Esophagus squamous epithelium (tissue), 5 donors: ENCODE measurements at regions not wholly inside any gene's neighbourhood (a gene's known extent, or its start where the extent isn't known, plus 50 kb on each side); places are given as distances from the start of the nearest gene placed in this dataset.
"Not testable (repeated sequence)": the region's sequence is repeated elsewhere in the genome, so short reads cannot be mapped to it uniquely, and the experiment has no call there.

Source experiments
- DNase-seq: peaks from one replicate; lab custom pipeline; 2025; lab: John Stamatoyannopoulos, UW
- H3K27ac ChIP-seq, 4 donors: fragments of 200-600 bp; sonication (generic); one replicate each; pipeline ENCODE4 v1.5.1; 2016 to 2019; ENCODE audit warnings: mild to moderate bottlenecking in 1 of 4
- H3K27me3 ChIP-seq, 4 donors: fragments of 200-600 bp; sonication (generic); 1 replicate in 3 of 4; 2 replicates in 1 of 4; pipeline versions ENCODE4 v1.5.1 to v1.6.0; 2017 to 2021; ENCODE audit warnings: antibody characterized with exemption in 1 of 4
- H3K36me3 ChIP-seq, 3 donors: fragments of 200-600 bp; sonication (generic); one replicate each; pipeline ENCODE4 v1.5.1; 2016 to 2019
- H3K4me1 ChIP-seq, 3 donors: fragments of 200-600 bp; sonication (generic); one replicate each; pipeline ENCODE4 v1.5.1; 2017 to 2019
- H3K4me3 ChIP-seq, 4 donors: fragments of 200-600 bp; sonication (generic); 1 replicate in 3 of 4; 2 replicates in 1 of 4; pipeline ENCODE4 v1.5.1; 2016 to 2019; ENCODE audit warnings: mild to moderate bottlenecking in 2 of 4, moderate library complexity in 1 of 4
- H3K9me3 ChIP-seq, 3 donors: fragments of 200-600 bp; sonication (generic); one replicate each; pipeline ENCODE4 v1.5.1; 2016 to 2019
- POLR2A ChIP-seq, 4 donors: fragments of 450-650 bp; IDR thresholded peaks; one replicate each; pipeline ENCODE4 v1.6.1; 2017; ENCODE audit warnings: antibody characterized with exemption in 4 of 4, mild to moderate bottlenecking in 4 of 4, moderate library complexity in 3 of 4
- WGBS, 2 donors: methylation state at CpG; one replicate each; pipeline ENCODE4 v1.1.5; 2018; 5-methylcytosine and 5-hydroxymethylcytosine counted together
- intact Hi-C: fragments of 100-400 bp; cut with DNase I; formaldehyde crosslinking; loops from one replicate; pipeline ENCODE4 v1.15.0; 2022
- TF ChIP-seq, protein P1 (sequence below), 6 experiments: fragments of 450-650 bp in 4 of 6; fragments of 200-600 bp in 2 of 6; sonication (generic) in 2 of 6; IDR thresholded peaks; one replicate each; pipeline ENCODE4 v1.5.1; 2016 to 2019; ENCODE audit warnings: antibody characterized with exemption in 6 of 6, mild to moderate bottlenecking in 4 of 6, moderate library complexity in 4 of 6
- donor health status: DM: yes; HTN: yes; CAD: no.

DNA sequence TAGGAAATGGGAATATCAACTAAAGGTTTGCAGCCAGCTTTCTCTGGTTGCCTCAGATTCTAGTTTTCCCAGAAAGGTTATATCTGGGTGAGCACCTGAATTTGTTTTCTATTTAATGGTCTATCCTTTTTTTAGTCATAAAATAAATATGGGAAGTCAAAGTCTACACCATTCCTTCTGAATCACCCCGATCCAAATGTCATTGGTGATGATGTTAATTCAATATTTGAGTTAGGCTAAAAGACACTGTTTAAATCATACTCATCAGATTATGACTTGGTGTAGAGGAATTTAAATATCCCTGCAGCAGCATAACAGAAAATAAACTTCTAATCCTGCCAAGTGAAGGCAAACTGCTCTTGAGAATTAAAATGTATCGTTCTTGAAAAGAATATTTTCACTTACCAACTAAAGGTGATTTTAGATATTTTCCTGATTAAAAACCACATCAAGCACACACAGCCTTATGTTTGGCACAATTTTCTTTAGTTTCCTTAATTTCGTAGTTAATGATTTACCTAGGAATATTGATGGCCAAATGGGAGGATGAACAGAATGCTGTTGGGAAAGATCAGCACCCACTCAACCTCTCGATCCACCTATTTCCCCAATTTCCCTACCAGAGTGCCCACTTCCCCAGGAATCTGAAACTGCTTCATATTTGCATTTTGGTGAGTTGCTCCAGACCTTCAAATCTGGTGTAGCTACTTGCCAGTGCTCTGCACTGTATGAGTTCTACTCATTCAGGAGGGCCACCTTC is 103.1 kb upstream of the TSLP start:
- intact Hi-C loops: no loop called here
- Histone ChIP-seq H3K4me3 (no peak overlapping the region), H3K27ac (no peak overlapping the region), H3K27me3 (no peaks in the 10 kb centered on the region), H3K4me1 (peaks cover 0 to 20% (median 9%) of the 10 kb centered on the region in 3 donors), H3K36me3 (no peaks in the 10 kb centered on the region), H3K9me3 (no peaks in the 10 kb centered on the region)
- WGBS, 2 donors: 49 to 55% methylated on average over 4 of the region's 4 CpGs
- TF ChIP-seq, protein P1, sequence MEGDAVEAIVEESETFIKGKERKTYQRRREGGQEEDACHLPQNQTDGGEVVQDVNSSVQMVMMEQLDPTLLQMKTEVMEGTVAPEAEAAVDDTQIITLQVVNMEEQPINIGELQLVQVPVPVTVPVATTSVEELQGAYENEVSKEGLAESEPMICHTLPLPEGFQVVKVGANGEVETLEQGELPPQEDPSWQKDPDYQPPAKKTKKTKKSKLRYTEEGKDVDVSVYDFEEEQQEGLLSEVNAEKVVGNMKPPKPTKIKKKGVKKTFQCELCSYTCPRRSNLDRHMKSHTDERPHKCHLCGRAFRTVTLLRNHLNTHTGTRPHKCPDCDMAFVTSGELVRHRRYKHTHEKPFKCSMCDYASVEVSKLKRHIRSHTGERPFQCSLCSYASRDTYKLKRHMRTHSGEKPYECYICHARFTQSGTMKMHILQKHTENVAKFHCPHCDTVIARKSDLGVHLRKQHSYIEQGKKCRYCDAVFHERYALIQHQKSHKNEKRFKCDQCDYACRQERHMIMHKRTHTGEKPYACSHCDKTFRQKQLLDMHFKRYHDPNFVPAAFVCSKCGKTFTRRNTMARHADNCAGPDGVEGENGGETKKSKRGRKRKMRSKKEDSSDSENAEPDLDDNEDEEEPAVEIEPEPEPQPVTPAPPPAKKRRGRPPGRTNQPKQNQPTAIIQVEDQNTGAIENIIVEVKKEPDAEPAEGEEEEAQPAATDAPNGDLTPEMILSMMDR (IDR thresholded peaks at IDR 0.05): no peak
- TF ChIP-seq POLR2A (IDR thresholded peaks at IDR 0.05): no peak
- DNase-seq: no peak

DNA sequence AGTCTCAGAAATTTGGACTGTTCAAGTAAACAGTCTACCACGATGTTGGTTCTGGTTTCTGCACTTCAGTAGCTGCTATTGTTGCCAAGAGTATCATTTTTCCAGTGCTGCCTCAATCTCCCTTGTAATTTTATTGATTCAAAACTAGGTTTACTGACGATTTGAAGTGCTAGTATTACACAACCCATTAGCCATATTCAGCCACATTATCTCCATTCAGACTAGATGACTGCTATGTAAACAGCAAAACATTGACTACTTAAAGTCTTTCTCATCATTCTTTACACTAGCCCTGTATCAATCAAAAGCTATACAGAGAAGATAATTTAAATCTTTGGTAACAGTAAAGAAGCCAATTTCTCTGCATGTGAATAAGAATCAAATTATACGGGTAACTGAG is 102.0 kb upstream of the TSLP start:
- no peak for DNase-seq
- H3K27ac ChIP-seq: no peak overlapping the region
- TF ChIP-seq POLR2A (IDR thresholded peaks at IDR 0.05): no peak
- TF ChIP-seq, protein P1 (IDR thresholded peaks at IDR 0.05): no peak
- H3K27me3 ChIP-seq: no peaks in the 10 kb centered on the region
- peaks cover 0 to 20% (median 9%) of the 10 kb centered on the region in 3 donors for H3K4me1 ChIP-seq
- 61 to 65% methylated on average over 3 of the region's 3 CpGs for WGBS, 2 donors
- H3K4me3 ChIP-seq: no peak overlapping the region
- no peaks in the 10 kb centered on the region for H3K9me3 ChIP-seq
- intact Hi-C loops: no loop called here
- no peaks in the 10 kb centered on the region for H3K36me3 ChIP-seq

DNA sequence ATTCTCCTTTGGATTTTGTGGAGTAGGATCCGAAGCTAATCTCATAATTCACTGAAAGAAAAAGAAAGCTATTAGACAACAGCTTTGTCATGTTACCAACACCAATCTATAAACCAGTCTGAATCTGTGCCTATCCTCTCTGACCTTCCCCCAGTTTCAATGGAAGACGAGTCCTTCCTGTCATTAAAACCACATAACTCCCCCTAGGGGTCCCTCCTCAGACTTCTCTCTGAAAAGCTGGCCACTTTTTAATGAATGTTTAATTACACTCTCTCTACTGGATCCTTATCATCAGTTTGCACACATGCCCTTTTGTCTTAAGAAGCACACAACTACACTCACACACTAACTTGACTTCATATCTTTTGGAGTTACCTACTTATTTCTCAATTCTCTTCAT is 98.0 kb upstream of the TSLP start:
- Histone ChIP-seq H3K27ac (no peak overlapping the region), H3K27me3 (no peaks in the 10 kb centered on the region), H3K9me3 (no peaks in the 10 kb centered on the region), H3K4me3 (no peak overlapping the region), H3K36me3 (no peaks in the 10 kb centered on the region), H3K4me1 (no peaks in the 10 kb centered on the region)
- TF ChIP-seq POLR2A (IDR thresholded peaks at IDR 0.05): no peak
- TF ChIP-seq, protein P1 (IDR thresholded peaks at IDR 0.05): no peak
- intact Hi-C loops: no loop called here
- DNase-seq: no peak
- 61 to 62% methylated on average over 2 of the region's 2 CpGs for WGBS, 2 donors

DNA sequence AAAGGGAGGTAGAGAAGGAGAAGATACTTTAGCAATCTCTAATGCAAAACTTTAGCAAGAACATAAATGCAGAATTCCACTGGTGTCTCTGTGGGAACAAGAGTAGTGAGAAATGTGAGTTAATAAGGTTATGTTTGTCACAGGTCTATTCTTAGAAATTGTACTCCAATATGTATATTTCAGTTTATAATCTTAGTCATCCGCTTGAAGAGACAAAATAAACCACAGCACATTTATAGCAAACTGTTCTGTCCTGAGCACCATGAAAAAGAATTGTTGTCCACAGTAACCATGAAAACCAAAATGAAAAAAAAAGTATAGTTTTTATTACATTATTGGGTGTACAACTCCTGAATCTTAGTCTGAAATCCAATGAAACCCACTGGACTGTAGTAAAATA is 93.6 kb upstream of the TSLP start:
- H3K4me3 ChIP-seq: no peak overlapping the region
- intact Hi-C loops: no loop called here
- TF ChIP-seq, protein P1 (IDR thresholded peaks at IDR 0.05): no peak
- no peak for TF ChIP-seq POLR2A (IDR thresholded peaks at IDR 0.05)
- WGBS, 2 donors: 82 to 91% methylated on average over 1 of the region's 1 CpG
- no peak overlapping the region for H3K27ac ChIP-seq
- no peaks in the 10 kb centered on the region for H3K27me3 ChIP-seq
- no peak for DNase-seq
- H3K36me3 ChIP-seq: no peaks in the 10 kb centered on the region
- no peaks in the 10 kb centered on the region for H3K4me1 ChIP-seq
- H3K9me3 ChIP-seq: no peaks in the 10 kb centered on the region

DNA sequence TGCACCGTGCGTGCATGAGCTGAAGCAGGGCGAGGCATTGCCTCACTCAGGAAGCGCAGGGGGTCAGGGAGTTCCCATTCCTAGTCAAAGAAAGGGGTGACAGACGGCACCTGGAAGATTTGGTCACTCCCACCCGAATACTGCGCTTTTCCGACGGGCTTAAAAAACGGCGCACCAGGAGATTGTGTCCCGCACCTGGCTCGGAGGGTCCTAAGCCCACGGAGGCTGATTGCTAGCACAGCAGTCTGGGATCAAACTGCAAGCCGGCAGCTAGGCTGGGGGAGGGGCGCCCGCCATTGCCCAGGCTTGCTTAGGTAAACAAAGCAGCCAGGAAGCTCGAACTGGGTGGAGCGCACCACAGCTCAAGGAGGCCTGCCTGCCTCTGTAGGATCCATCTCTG is 85.6 kb upstream of the TSLP start:
- DNase-seq, H3K9me3 ChIP-seq, intact Hi-C loops, H3K36me3 ChIP-seq, H3K27ac ChIP-seq, H3K27me3 ChIP-seq, H3K4me3 ChIP-seq, H3K4me1 ChIP-seq: not testable (repeated sequence)
- WGBS, 2 donors: 60 to 90% methylated on average over 2 to 17 of the region's 19 CpGs

DNA sequence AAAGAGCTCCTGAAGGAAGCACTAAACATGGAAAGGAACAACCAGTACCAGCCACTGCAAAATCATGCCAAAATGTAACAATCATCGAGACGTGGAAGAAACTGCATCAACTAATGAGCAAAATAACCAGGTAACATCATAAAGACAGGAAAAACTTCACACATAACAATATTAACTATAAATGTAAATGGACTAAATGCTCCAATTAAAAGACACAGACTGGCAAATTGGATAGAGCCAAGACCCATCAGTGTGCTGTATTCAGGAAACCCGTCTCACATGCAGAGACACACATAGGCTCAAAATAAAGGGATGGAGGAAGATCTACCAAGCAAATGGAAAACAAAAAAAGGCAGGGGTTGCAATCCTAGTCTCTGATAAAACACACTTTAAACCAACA is 83.9 kb upstream of the TSLP start:
- intact Hi-C loops, H3K4me3 ChIP-seq, H3K27me3 ChIP-seq, H3K36me3 ChIP-seq, H3K9me3 ChIP-seq, DNase-seq, H3K27ac ChIP-seq, H3K4me1 ChIP-seq: not testable (repeated sequence)
- 88 to 94% methylated on average over 3 of the region's 3 CpGs for WGBS, 2 donors
